ENCODE measurements at regions not wholly inside any gene's neighbourhood (a gene's known extent, or its start where the extent isn't known, plus 50 kb on each side); places are given as distances from the start of the nearest gene placed in this dataset.

GRCh38 chr9:117979914-117980313 is 275.7 kb downstream of the TLR4 start:
- H3K27me3 ChIP-seq (ENCODE audit: control insufficient read depth, insufficient read depth, low read length): no peaks in the 10 kb centered on the region
- no peak overlapping the region for H3K27ac ChIP-seq (ENCODE audit: low read depth, low read length)
- TF ChIP-seq CTCF (IDR thresholded peaks at IDR 0.05; ENCODE audit: low read depth, low read length): no peak
- H3K4me3 ChIP-seq (ENCODE audit: low read depth, low read length): no peak overlapping the region
- DNase-seq (ENCODE audit: low read depth, low spot score): no peak
- CTCF ChIA-PET: no interaction called here
- H3K9me3 ChIP-seq (ENCODE audit: control insufficient read depth, insufficient read depth, low read length): peaks cover 6% of the 10 kb centered on the region
- POLR2A ChIA-PET: no interaction called here

GRCh38 chr9:117987945-117988344 is 283.7 kb downstream of the TLR4 start:
- no peak for TF ChIP-seq CTCF (IDR thresholded peaks at IDR 0.05; ENCODE audit: low read depth, low read length)
- CTCF ChIA-PET: no interaction called here

GRCh38 chr9:117992006-117992405 is 287.8 kb downstream of the TLR4 start:
- POLR2A ChIA-PET: no interaction called here
- TF ChIP-seq CTCF (IDR thresholded peaks at IDR 0.05; ENCODE audit: low read depth, low read length): no peak
- H3K9me3 ChIP-seq (ENCODE audit: control insufficient read depth, insufficient read depth, low read length): peaks cover 8% of the 10 kb centered on the region
- H3K4me3 ChIP-seq (ENCODE audit: low read depth, low read length): no peak overlapping the region
- no peaks in the 10 kb centered on the region for H3K27me3 ChIP-seq (ENCODE audit: control insufficient read depth, insufficient read depth, low read length)
- DNase-seq (ENCODE audit: low read depth, low spot score): no peak
- CTCF ChIA-PET: no interaction called here
- H3K27ac ChIP-seq (ENCODE audit: low read depth, low read length): no peak overlapping the region

More at GRCh38 chr9:117987945-117988344, 283.7 kb downstream of the TLR4 start:
- no peak overlapping the region for H3K4me3 ChIP-seq (ENCODE audit: low read depth, low read length)
- H3K27ac ChIP-seq (ENCODE audit: low read depth, low read length): no peak overlapping the region
- H3K27me3 ChIP-seq (ENCODE audit: control insufficient read depth, insufficient read depth, low read length): no peaks in the 10 kb centered on the region
- no peak for DNase-seq (ENCODE audit: low read depth, low spot score)
- POLR2A ChIA-PET: no interaction called here
- peaks cover 11% of the 10 kb centered on the region for H3K9me3 ChIP-seq (ENCODE audit: control insufficient read depth, insufficient read depth, low read length)

- H3K4me3 ChIP-seq (ENCODE audit: low read depth, low read length): no peak overlapping the region
- no peak for DNase-seq (ENCODE audit: low read depth, low spot score)
- no peak overlapping the region for H3K27ac ChIP-seq (ENCODE audit: low read depth, low read length)
- no peak for TF ChIP-seq CTCF (IDR thresholded peaks at IDR 0.05; ENCODE audit: low read depth, low read length)
- ChIA-PET POLR2A (no interaction called here), CTCF (no interaction called here)
- no peaks in the 10 kb centered on the region for H3K27me3 ChIP-seq (ENCODE audit: control insufficient read depth, insufficient read depth, low read length)
- H3K9me3 ChIP-seq (ENCODE audit: control insufficient read depth, insufficient read depth, low read length): peaks cover 4% of the 10 kb centered on the region
Measured at GRCh38 chr9:118000581-118000980, 296.4 kb downstream of the TLR4 start.

GRCh38 chr9:118003240-118003639 is 299.0 kb downstream of the TLR4 start:
- POLR2A ChIA-PET: no interaction called here
- no peak for TF ChIP-seq CTCF (IDR thresholded peaks at IDR 0.05; ENCODE audit: low read depth, low read length)

More at GRCh38 chr9:118003240-118003639, 299.0 kb downstream of the TLR4 start:
- Histone ChIP-seq H3K4me3 (ENCODE audit: low read depth, low read length) (no peak overlapping the region), H3K27me3 (ENCODE audit: control insufficient read depth, insufficient read depth, low read length) (no peaks in the 10 kb centered on the region), H3K27ac (ENCODE audit: low read depth, low read length) (no peak overlapping the region), H3K9me3 (ENCODE audit: control insufficient read depth, insufficient read depth, low read length) (peaks cover 4% of the 10 kb centered on the region; the same call in 1 of the 2 replicates)
- CTCF ChIA-PET: no interaction called here
- no peak for DNase-seq (ENCODE audit: low read depth, low spot score)
